ENCODE measurements at regions not wholly inside any gene's neighbourhood (a gene's known extent, or its start where the extent isn't known, plus 50 kb on each side); places are given as distances from the start of the nearest gene placed in this dataset.

GRCh38 chr11:80144897-80145594 lies 704.2 kb upstream of the TENM4 start:
- TF ChIP-seq CTCF (IDR thresholded peaks at IDR 0.05) (no peak), POLR2A (IDR thresholded peaks at IDR 0.05) (no peak)

Measured in sigmoid colon (tissue), 3 donors.